ENCODE measurements at regions not wholly inside any gene's neighbourhood (a gene's known extent, or its start where the extent isn't known, plus 50 kb on each side); places are given as distances from the start of the nearest gene placed in this dataset.

DNA sequence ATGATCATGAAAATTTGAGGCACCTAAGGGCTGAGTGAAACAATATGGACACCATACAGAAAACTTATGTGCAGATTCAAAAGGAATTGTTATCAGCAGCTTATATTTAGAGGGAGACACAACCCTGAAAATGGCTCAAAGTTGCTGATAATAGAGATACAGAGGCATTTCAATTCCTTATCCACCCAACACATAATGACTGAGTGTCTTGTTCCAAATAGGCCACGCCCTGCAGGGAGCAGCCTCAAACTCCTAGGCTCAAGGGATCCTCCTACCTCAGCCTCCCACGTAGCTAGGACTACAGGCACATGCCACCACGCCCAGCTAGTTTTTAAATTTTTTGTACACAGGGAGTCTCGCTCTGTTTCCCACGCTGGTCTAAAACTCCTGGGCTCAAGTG lies 79.0 kb downstream of the LBH start:
- H3K36me3 ChIP-seq, result no peaks in the 10 kb centered on the region
- H4K20me1 ChIP-seq (ENCODE audit: low read depth), result no peaks in the 10 kb centered on the region
- H3K4me1 ChIP-seq, result no peaks in the 10 kb centered on the region
- H3K79me2 ChIP-seq (ENCODE audit: low read depth), result no peaks in the 10 kb centered on the region
- Mint-ChIP-seq H3K36me3 (no peaks in the 10 kb centered on the region), H3K27me3 (ENCODE audit: insufficient read depth, low read depth) (no peaks in the 10 kb centered on the region), H3K4me1 (peaks cover 2% of the 10 kb centered on the region), H3K4me3 (no peak overlapping the region), H3K9me3 (no peaks in the 10 kb centered on the region), H3K27ac (no peak overlapping the region)
- no peak overlapping the region for H3K4me2 ChIP-seq
- no peaks in the 10 kb centered on the region for H3F3A ChIP-seq (ENCODE audit: low read depth)
- H2AFZ ChIP-seq (replicated peaks), result no peak overlapping the region
- no peaks in the 10 kb centered on the region for H3K9me3 ChIP-seq (ENCODE audit: low read depth)
- no peak overlapping the region for H3K27ac ChIP-seq
- no peaks in the 10 kb centered on the region for H3K27me3 ChIP-seq
- H3K9ac ChIP-seq, result no peak overlapping the region
- TF ChIP-seq EZH2phosphoT487 (IDR thresholded peaks at IDR 0.05) (no peak), EZH2 (IDR thresholded peaks at IDR 0.05) (no peak)
- TF ChIP-seq, protein P1, sequence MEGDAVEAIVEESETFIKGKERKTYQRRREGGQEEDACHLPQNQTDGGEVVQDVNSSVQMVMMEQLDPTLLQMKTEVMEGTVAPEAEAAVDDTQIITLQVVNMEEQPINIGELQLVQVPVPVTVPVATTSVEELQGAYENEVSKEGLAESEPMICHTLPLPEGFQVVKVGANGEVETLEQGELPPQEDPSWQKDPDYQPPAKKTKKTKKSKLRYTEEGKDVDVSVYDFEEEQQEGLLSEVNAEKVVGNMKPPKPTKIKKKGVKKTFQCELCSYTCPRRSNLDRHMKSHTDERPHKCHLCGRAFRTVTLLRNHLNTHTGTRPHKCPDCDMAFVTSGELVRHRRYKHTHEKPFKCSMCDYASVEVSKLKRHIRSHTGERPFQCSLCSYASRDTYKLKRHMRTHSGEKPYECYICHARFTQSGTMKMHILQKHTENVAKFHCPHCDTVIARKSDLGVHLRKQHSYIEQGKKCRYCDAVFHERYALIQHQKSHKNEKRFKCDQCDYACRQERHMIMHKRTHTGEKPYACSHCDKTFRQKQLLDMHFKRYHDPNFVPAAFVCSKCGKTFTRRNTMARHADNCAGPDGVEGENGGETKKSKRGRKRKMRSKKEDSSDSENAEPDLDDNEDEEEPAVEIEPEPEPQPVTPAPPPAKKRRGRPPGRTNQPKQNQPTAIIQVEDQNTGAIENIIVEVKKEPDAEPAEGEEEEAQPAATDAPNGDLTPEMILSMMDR (IDR thresholded peaks at IDR 0.05), result no peak
- no peak overlapping the region for H3K4me3 ChIP-seq
- no peak for DNase-seq (ENCODE audit: low spot score)

DNA sequence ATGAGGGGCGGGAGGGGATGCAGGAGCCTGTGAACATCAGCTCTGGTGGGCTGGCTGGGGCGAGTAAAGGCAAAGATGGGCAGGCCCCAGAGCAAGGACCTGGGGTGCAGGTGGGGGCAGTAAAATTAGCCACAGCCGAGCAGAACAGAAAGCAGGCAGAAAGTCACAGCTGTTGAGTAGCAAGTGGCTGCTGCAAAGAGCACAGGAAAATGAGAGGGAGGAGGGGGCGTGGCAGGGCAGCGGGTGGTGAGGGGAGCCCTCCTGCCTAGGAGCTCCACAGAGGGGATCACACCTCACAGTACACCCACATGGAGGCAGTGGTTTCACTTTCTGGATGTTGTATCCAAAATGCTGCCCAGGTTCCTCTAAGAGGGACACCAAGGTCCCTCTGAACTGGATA lies 79.6 kb downstream of the LBH start:
- no peaks in the 10 kb centered on the region for H3F3A ChIP-seq (ENCODE audit: low read depth)
- no peaks in the 10 kb centered on the region for H3K36me3 ChIP-seq
- Mint-ChIP-seq H3K9me3 (no peaks in the 10 kb centered on the region), H3K27ac (no peak overlapping the region), H3K4me1 (peaks cover 2% of the 10 kb centered on the region), H3K36me3 (no peaks in the 10 kb centered on the region), H3K27me3 (ENCODE audit: insufficient read depth, low read depth) (no peaks in the 10 kb centered on the region), H3K4me3 (no peak overlapping the region)
- H3K27ac ChIP-seq, result no peak overlapping the region
- no peaks in the 10 kb centered on the region for H3K79me2 ChIP-seq (ENCODE audit: low read depth)
- H2AFZ ChIP-seq (replicated peaks), result no peak overlapping the region
- no peaks in the 10 kb centered on the region for H4K20me1 ChIP-seq (ENCODE audit: low read depth)
- no peak overlapping the region for H3K4me3 ChIP-seq
- H3K4me2 ChIP-seq, result no peak overlapping the region
- TF ChIP-seq EZH2 (IDR thresholded peaks at IDR 0.05), result no peak
- no peak for TF ChIP-seq EZH2phosphoT487 (IDR thresholded peaks at IDR 0.05)
- TF ChIP-seq, protein P1 (IDR thresholded peaks at IDR 0.05), result no peak
- H3K9me3 ChIP-seq (ENCODE audit: low read depth), result no peaks in the 10 kb centered on the region
- no peaks in the 10 kb centered on the region for H3K4me1 ChIP-seq
- H3K9ac ChIP-seq, result no peak overlapping the region
- no peaks in the 10 kb centered on the region for H3K27me3 ChIP-seq
- no peak for DNase-seq (ENCODE audit: low spot score)

DNA sequence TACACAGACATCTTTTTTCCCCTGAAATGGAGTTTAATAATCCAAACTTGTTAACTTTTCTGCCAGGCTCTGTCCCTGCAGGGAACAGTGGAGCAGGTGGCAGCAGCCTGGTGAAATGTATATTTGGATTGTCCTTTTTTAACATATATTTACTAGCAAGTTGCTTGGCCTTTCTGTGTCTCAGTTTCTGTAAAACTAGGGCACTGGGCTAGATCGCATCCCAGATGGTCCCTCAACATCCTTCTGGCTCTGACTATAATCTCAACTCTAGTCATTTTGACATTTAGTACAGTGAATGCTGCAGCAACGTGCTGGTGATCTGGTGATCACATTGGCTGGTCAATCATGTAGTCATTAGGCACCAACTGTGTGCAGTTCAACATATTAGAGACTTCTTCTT lies 80.4 kb downstream of the LBH start:
- Histone ChIP-seq H4K20me1 (ENCODE audit: low read depth) (no peaks in the 10 kb centered on the region), H3K36me3 (no peaks in the 10 kb centered on the region), H3K9ac (no peak overlapping the region), H3F3A (ENCODE audit: low read depth) (no peaks in the 10 kb centered on the region), H3K4me1 (no peaks in the 10 kb centered on the region), H3K79me2 (ENCODE audit: low read depth) (no peaks in the 10 kb centered on the region), H3K27me3 (no peaks in the 10 kb centered on the region), H3K4me2 (no peak overlapping the region), H2AFZ (replicated peaks) (no peak overlapping the region), H3K4me3 (no peak overlapping the region), H3K27ac (no peak overlapping the region), H3K9me3 (ENCODE audit: low read depth) (no peaks in the 10 kb centered on the region)
- H3K4me3 Mint-ChIP-seq, result no peak overlapping the region
- H3K27me3 Mint-ChIP-seq (ENCODE audit: insufficient read depth, low read depth), result no peaks in the 10 kb centered on the region
- TF ChIP-seq EZH2phosphoT487 (IDR thresholded peaks at IDR 0.05) (no peak), EZH2 (IDR thresholded peaks at IDR 0.05) (no peak)
- TF ChIP-seq, protein P1 (IDR thresholded peaks at IDR 0.05), result no peak
- no peak overlapping the region for H3K27ac Mint-ChIP-seq
- DNase-seq (ENCODE audit: low spot score), result no peak
- no peaks in the 10 kb centered on the region for H3K36me3 Mint-ChIP-seq
- peaks cover 2% of the 10 kb centered on the region for H3K4me1 Mint-ChIP-seq
- no peaks in the 10 kb centered on the region for H3K9me3 Mint-ChIP-seq

DNA sequence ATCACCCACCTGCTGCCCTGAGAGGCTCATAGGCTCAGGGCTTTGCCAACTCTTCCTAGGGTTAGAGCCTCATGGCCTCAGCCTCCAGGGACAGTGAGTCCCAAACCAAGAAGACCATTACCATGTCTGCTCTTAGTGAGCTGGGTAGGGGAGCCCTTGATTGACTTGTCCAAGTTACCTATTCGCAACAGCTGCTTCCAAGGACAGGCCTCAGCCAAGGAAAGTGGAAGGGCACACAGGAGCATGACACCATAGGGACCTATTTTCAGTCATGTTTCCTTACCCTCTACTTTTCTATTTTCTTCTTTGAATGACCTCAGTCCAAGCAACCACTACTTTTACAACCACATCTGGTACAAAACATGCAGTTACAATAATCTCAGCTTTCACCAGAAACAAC lies 81.6 kb downstream of the LBH start:
- peaks cover 2% of the 10 kb centered on the region for H3K4me1 Mint-ChIP-seq

More for the DNA sequence above, 81.6 kb downstream of the LBH start:
- H3K4me3 Mint-ChIP-seq, result no peak overlapping the region
- Histone ChIP-seq H2AFZ (replicated peaks) (no peak overlapping the region), H3K79me2 (ENCODE audit: low read depth) (no peaks in the 10 kb centered on the region), H3K27me3 (no peaks in the 10 kb centered on the region), H3K4me3 (no peak overlapping the region), H3K9me3 (ENCODE audit: low read depth) (no peaks in the 10 kb centered on the region), H4K20me1 (ENCODE audit: low read depth) (no peaks in the 10 kb centered on the region), H3K4me1 (no peaks in the 10 kb centered on the region), H3K36me3 (no peaks in the 10 kb centered on the region), H3K9ac (no peak overlapping the region), H3K27ac (no peak overlapping the region), H3F3A (ENCODE audit: low read depth) (no peaks in the 10 kb centered on the region), H3K4me2 (no peak overlapping the region)
- no peaks in the 10 kb centered on the region for H3K36me3 Mint-ChIP-seq
- H3K27me3 Mint-ChIP-seq (ENCODE audit: insufficient read depth, low read depth), result no peaks in the 10 kb centered on the region
- no peak for TF ChIP-seq EZH2 (IDR thresholded peaks at IDR 0.05)
- TF ChIP-seq, protein P1 (IDR thresholded peaks at IDR 0.05), result no peak
- TF ChIP-seq EZH2phosphoT487 (IDR thresholded peaks at IDR 0.05), result no peak
- no peak overlapping the region for H3K27ac Mint-ChIP-seq
- H3K9me3 Mint-ChIP-seq, result no peaks in the 10 kb centered on the region
- no peak for DNase-seq (ENCODE audit: low spot score)
